Natural killer cell treated with Interleukin-12 subunit alpha and Interleukin-12 subunit beta and Interleukin-15 and Interleukin-18, amount 100 ng/mL, for 72 hours (primary cell): ENCODE measurements at regions not wholly inside any gene's neighbourhood (a gene's known extent, or its start where the extent isn't known, plus 50 kb on each side); places are given as distances from the start of the nearest gene placed in this dataset.

ENCODE experiments used
- ATAC-seq, 2 donors: fragments of 150-1000 bp; cut with Tn5 transposase in 1 of 2; sonication (Bioruptor Pico), chemical (Tn5 transposase) in 1 of 2; 2 replicates each; pipeline ENCODE4 v1.10.0; 2021
- DNase-seq: peaks from one replicate; pipeline ENCODE4 v3.0.0; 2022; ENCODE audit warnings: low spot score
- H3K27ac Mint-ChIP-seq, 2 donors: 1 replicate in 1 of 2; 2 replicates in 1 of 2; pipeline ENCODE4 v1.8.0; 2022; ENCODE audit warnings: mixed read lengths in 2 of 2, mild to moderate bottlenecking in 1 of 2, moderate library complexity in 1 of 2
- H3K27me3 Mint-ChIP-seq, 2 donors: 1 replicate in 1 of 2; 2 replicates in 1 of 2; pipeline ENCODE4 v1.8.0; 2022; ENCODE audit warnings: mixed read lengths in 2 of 2
- H3K36me3 Mint-ChIP-seq: one replicate; pipeline ENCODE4 v1.8.0; 2022; ENCODE audit warnings: mixed read lengths
- H3K4me1 Mint-ChIP-seq, 2 donors: 1 replicate in 1 of 2; 2 replicates in 1 of 2; pipeline ENCODE4 v1.8.0; 2022; ENCODE audit warnings: low read depth in 2 of 2, mixed read lengths in 2 of 2, mild to moderate bottlenecking in 1 of 2
- H3K4me3 Mint-ChIP-seq: one replicate; pipeline ENCODE4 v1.8.0; 2022; ENCODE audit warnings: mixed read lengths
- H3K9me3 Mint-ChIP-seq: 2 replicates; pipeline ENCODE4 v1.8.0; 2022; ENCODE audit warnings: mixed read lengths

- no peak overlapping the region for H3K27ac Mint-ChIP-seq
These were observed 390.5 kb upstream of the RAG2 start for GRCh38 chr11:36988556-36988955.

GRCh38 chr11:36985562-36985961 is 387.5 kb upstream of the RAG2 start:
- H3K4me1 Mint-ChIP-seq = no peaks in the 10 kb centered on the region
- no peak overlapping the region for H3K4me3 Mint-ChIP-seq
- H3K36me3 Mint-ChIP-seq = no peaks in the 10 kb centered on the region
- ATAC-seq (no peak), DNase-seq (no peak)
- H3K9me3 Mint-ChIP-seq = peaks cover 11% of the 10 kb centered on the region
- no peak overlapping the region for H3K27ac Mint-ChIP-seq
- H3K27me3 Mint-ChIP-seq = no peaks in the 10 kb centered on the region

More at GRCh38 chr11:36988556-36988955, 390.5 kb upstream of the RAG2 start:
- ATAC-seq = no peak
- Mint-ChIP-seq H3K9me3 (peaks cover 8% of the 10 kb centered on the region), H3K27me3 (no peaks in the 10 kb centered on the region), H3K4me1 (no peaks in the 10 kb centered on the region), H3K4me3 (no peak overlapping the region), H3K36me3 (no peaks in the 10 kb centered on the region)
- DNase-seq = no peak

GRCh38 chr11:36976741-36977140 is 378.7 kb upstream of the RAG2 start:
- DNase-seq (no peak), ATAC-seq (no peak)
- Mint-ChIP-seq H3K4me1 (no peaks in the 10 kb centered on the region), H3K27ac (no peak overlapping the region), H3K27me3 (no peaks in the 10 kb centered on the region), H3K4me3 (no peak overlapping the region), H3K9me3 (peaks cover 13% of the 10 kb centered on the region), H3K36me3 (no peaks in the 10 kb centered on the region)

GRCh38 chr11:36974771-36975170 is 376.7 kb upstream of the RAG2 start:
- Mint-ChIP-seq H3K27ac (no peak overlapping the region), H3K9me3 (peaks cover 10% of the 10 kb centered on the region), H3K27me3 (no peaks in the 10 kb centered on the region), H3K36me3 (no peaks in the 10 kb centered on the region), H3K4me3 (no peak overlapping the region), H3K4me1 (no peaks in the 10 kb centered on the region)
- no peak for DNase-seq
- no peak for ATAC-seq

GRCh38 chr11:36953976-36954375 is 355.9 kb upstream of the RAG2 start:
- ATAC-seq = no peak
- no peak for DNase-seq
- Mint-ChIP-seq H3K27ac (no peak overlapping the region), H3K9me3 (peaks cover 3% of the 10 kb centered on the region), H3K4me1 (no peaks in the 10 kb centered on the region), H3K4me3 (no peak overlapping the region), H3K36me3 (no peaks in the 10 kb centered on the region), H3K27me3 (no peaks in the 10 kb centered on the region)

GRCh38 chr11:36948460-36949127 is 350.6 kb upstream of the RAG2 start:
- H3K27ac Mint-ChIP-seq = no peak overlapping the region
- H3K27me3 Mint-ChIP-seq = no peaks in the 10 kb centered on the region
- no peaks in the 10 kb centered on the region for H3K4me1 Mint-ChIP-seq
- no peaks in the 10 kb centered on the region for H3K36me3 Mint-ChIP-seq
- DNase-seq (no peak), ATAC-seq (no peak)
- H3K4me3 Mint-ChIP-seq = no peak overlapping the region
- H3K9me3 Mint-ChIP-seq = peaks cover under 1% of the 10 kb centered on the region

GRCh38 chr11:36945384-36945783 is 347.3 kb upstream of the RAG2 start:
- H3K9me3 Mint-ChIP-seq = no peaks in the 10 kb centered on the region
- ATAC-seq (no peak), DNase-seq (no peak)
- H3K36me3 Mint-ChIP-seq = no peaks in the 10 kb centered on the region
- no peak overlapping the region for H3K27ac Mint-ChIP-seq
- no peaks in the 10 kb centered on the region for H3K4me1 Mint-ChIP-seq
- no peak overlapping the region for H3K4me3 Mint-ChIP-seq
- no peaks in the 10 kb centered on the region for H3K27me3 Mint-ChIP-seq

GRCh38 chr11:36933481-36933880 is 335.4 kb upstream of the RAG2 start:
- DNase-seq (no peak), ATAC-seq (no peak)
- Mint-ChIP-seq H3K36me3 (no peaks in the 10 kb centered on the region), H3K4me3 (no peak overlapping the region), H3K4me1 (no peaks in the 10 kb centered on the region), H3K27ac (no peak overlapping the region), H3K27me3 (no peaks in the 10 kb centered on the region), H3K9me3 (no peaks in the 10 kb centered on the region)

- H3K36me3 Mint-ChIP-seq = no peaks in the 10 kb centered on the region
- ATAC-seq = no peak
- no peak for DNase-seq
- peaks cover 7% of the 10 kb centered on the region for H3K9me3 Mint-ChIP-seq
- no peak overlapping the region for H3K27ac Mint-ChIP-seq
- H3K4me1 Mint-ChIP-seq = no peaks in the 10 kb centered on the region
- no peak overlapping the region for H3K4me3 Mint-ChIP-seq
- no peaks in the 10 kb centered on the region for H3K27me3 Mint-ChIP-seq
These were observed 333.1 kb upstream of the RAG2 start for GRCh38 chr11:36931139-36931538.

- Mint-ChIP-seq H3K27ac (no peak overlapping the region), H3K4me3 (no peak overlapping the region), H3K4me1 (no peaks in the 10 kb centered on the region), H3K9me3 (peaks cover 7% of the 10 kb centered on the region), H3K36me3 (no peaks in the 10 kb centered on the region), H3K27me3 (no peaks in the 10 kb centered on the region)
- no peak for ATAC-seq
- DNase-seq = no peak
These were observed 332.2 kb upstream of the RAG2 start for GRCh38 chr11:36930256-36930655.

- DNase-seq (no peak), ATAC-seq (no peak)
- Mint-ChIP-seq H3K4me1 (no peaks in the 10 kb centered on the region), H3K27me3 (no peaks in the 10 kb centered on the region), H3K4me3 (no peak overlapping the region), H3K27ac (no peak overlapping the region), H3K36me3 (no peaks in the 10 kb centered on the region), H3K9me3 (peaks cover 7% of the 10 kb centered on the region)
These were observed 331.4 kb upstream of the RAG2 start for GRCh38 chr11:36929401-36929800.

- H3K27me3 Mint-ChIP-seq = no peaks in the 10 kb centered on the region
- no peaks in the 10 kb centered on the region for H3K4me1 Mint-ChIP-seq
These were observed 330.6 kb upstream of the RAG2 start for GRCh38 chr11:36928621-36929020.

GRCh38 chr11:36899800-36900199 is 301.8 kb upstream of the RAG2 start:
- ATAC-seq (no peak), DNase-seq (no peak)
- Mint-ChIP-seq H3K4me1 (no peaks in the 10 kb centered on the region), H3K27me3 (no peaks in the 10 kb centered on the region), H3K27ac (no peak overlapping the region), H3K4me3 (no peak overlapping the region), H3K36me3 (no peaks in the 10 kb centered on the region), H3K9me3 (peaks cover 2% of the 10 kb centered on the region)

More at GRCh38 chr11:36928621-36929020, 330.6 kb upstream of the RAG2 start:
- ATAC-seq (no peak), DNase-seq (no peak)
- peaks cover 7% of the 10 kb centered on the region for H3K9me3 Mint-ChIP-seq
- H3K27ac Mint-ChIP-seq = no peak overlapping the region
- H3K36me3 Mint-ChIP-seq = no peaks in the 10 kb centered on the region
- H3K4me3 Mint-ChIP-seq = no peak overlapping the region

GRCh38 chr11:36890841-36891240 is 292.8 kb upstream of the RAG2 start:
- DNase-seq = no peak
- Mint-ChIP-seq H3K4me3 (no peak overlapping the region), H3K27me3 (no peaks in the 10 kb centered on the region), H3K9me3 (peaks cover under 1% of the 10 kb centered on the region), H3K4me1 (no peaks in the 10 kb centered on the region), H3K36me3 (no peaks in the 10 kb centered on the region), H3K27ac (no peak overlapping the region)
- ATAC-seq = no peak

- Mint-ChIP-seq H3K4me1 (no peaks in the 10 kb centered on the region), H3K27me3 (no peaks in the 10 kb centered on the region), H3K36me3 (no peaks in the 10 kb centered on the region), H3K27ac (no peak overlapping the region), H3K9me3 (no peaks in the 10 kb centered on the region), H3K4me3 (no peak overlapping the region)
- ATAC-seq (no peak), DNase-seq (no peak)
These were observed 292.2 kb upstream of the RAG2 start for GRCh38 chr11:36890121-36890679.
